NCI-H2081 (cell line): ENCODE measurements at regions not wholly inside any gene's neighbourhood (a gene's known extent, or its start where the extent isn't known, plus 50 kb on each side); places are given as distances from the start of the nearest gene placed in this dataset.
A peak's percentile ranks its signal among the peaks of the same experiment; 100 is the strongest.

Experiments
- DNase-seq, 2 experiments: peaks; one replicate each; lab custom pipeline; 2025; lab: John Stamatoyannopoulos, UW

GRCh38 chr10:128221807-128222206 lies 95.6 kb upstream of the MKI67 start:
- DNase-seq = no peak

- DNase-seq = no peak
Observed at GRCh38 chr10:128222332-128222849, 96.2 kb upstream of the MKI67 start.

- DNase-seq = no peak
Observed at GRCh38 chr10:128230401-128230800, 104.2 kb upstream of the MKI67 start.

- DNase-seq = no peak
Observed at GRCh38 chr10:128233422-128233821, 107.2 kb upstream of the MKI67 start.

- DNase-seq = no peak
Observed at GRCh38 chr10:128237710-128238109, 111.5 kb upstream of the MKI67 start.

GRCh38 chr10:128241023-128241422 lies 114.8 kb upstream of the MKI67 start:
- no peak for DNase-seq

- DNase-seq = no peak
Observed at GRCh38 chr10:128242641-128243040, 116.4 kb upstream of the MKI67 start.

- DNase-seq = no peak
Observed at GRCh38 chr10:128245026-128245425, 118.8 kb upstream of the MKI67 start.

- DNase-seq = no peak
Observed at GRCh38 chr10:128247576-128247975, 121.4 kb upstream of the MKI67 start.

GRCh38 chr10:128254476-128254875 lies 128.3 kb upstream of the MKI67 start:
- DNase-seq = no peak

GRCh38 chr10:128257428-128257827 lies 131.2 kb upstream of the MKI67 start:
- no peak for DNase-seq

- no peak for DNase-seq
Observed at GRCh38 chr10:128258421-128258976, 132.3 kb upstream of the MKI67 start.

- DNase-seq = peak; percentile 9 to 25
Observed at GRCh38 chr10:128263891-128264688, 137.9 kb upstream of the MKI67 start.

- DNase-seq = no peak
Observed at GRCh38 chr10:128265596-128265995, 139.4 kb upstream of the MKI67 start.

- DNase-seq = no peak
Observed at GRCh38 chr10:128267581-128267980, 141.4 kb upstream of the MKI67 start.

- DNase-seq = no peak
Observed at GRCh38 chr10:128268015-128268722, 141.9 kb upstream of the MKI67 start.

GRCh38 chr10:128274938-128275337 lies 148.7 kb upstream of the MKI67 start:
- no peak for DNase-seq

GRCh38 chr10:128275388-128276177 lies 149.4 kb upstream of the MKI67 start:
- no peak for DNase-seq

GRCh38 chr10:128277267-128277840 lies 151.1 kb upstream of the MKI67 start:
- DNase-seq = no peak

- DNase-seq = no peak
Observed at GRCh38 chr10:128278362-128278761, 152.1 kb upstream of the MKI67 start.

- no peak for DNase-seq
Observed at GRCh38 chr10:128280271-128280670, 154.0 kb upstream of the MKI67 start.

GRCh38 chr10:128281343-128281742 lies 155.1 kb upstream of the MKI67 start:
- DNase-seq = no peak
